GM12872 (cell line): ENCODE measurements at regions not wholly inside any gene's neighbourhood (a gene's known extent, or its start where the extent isn't known, plus 50 kb on each side); places are given as distances from the start of the nearest gene placed in this dataset.

Source experiments
- CTCF ChIP-seq: IDR thresholded peaks from 3 replicates; pipeline ENCODE4 v1.5.1; 2011; ENCODE audit warnings: low read depth, mild to moderate bottlenecking, low read length, moderate library complexity; ENCODE audit not compliant: insufficient read depth

GRCh38 chr14:32027255-32027939 is 49.7 kb upstream of the ARHGAP5 start:
- TF ChIP-seq CTCF: no peak
